Gastrocnemius medialis (tissue), 4 donors: ENCODE measurements at regions not wholly inside any gene's neighbourhood (a gene's known extent, or its start where the extent isn't known, plus 50 kb on each side); places are given as distances from the start of the nearest gene placed in this dataset.

Experiments used
- POLR2A ChIP-seq, 2 donors: fragments of 450-650 bp; IDR thresholded peaks; one replicate each; pipeline ENCODE4 v1.6.1; 2017; ENCODE audit warnings: antibody characterized with exemption in 2 of 2, mild to moderate bottlenecking in 2 of 2, moderate library complexity in 2 of 2
- TF ChIP-seq, protein P1 (sequence below), 5 experiments: fragments of 450-650 bp in 3 of 5; fragments of 200-600 bp in 2 of 5; sonication (generic) in 2 of 5; IDR thresholded peaks in 4 of 5; conservative IDR thresholded peaks in 1 of 5; 1 replicate in 4 of 5; 2 replicates in 1 of 5; pipeline ENCODE4 v1.5.1; 2016 to 2019; ENCODE audit warnings: antibody characterized with exemption in 5 of 5, mild to moderate bottlenecking in 3 of 5, moderate library complexity in 3 of 5

DNA sequence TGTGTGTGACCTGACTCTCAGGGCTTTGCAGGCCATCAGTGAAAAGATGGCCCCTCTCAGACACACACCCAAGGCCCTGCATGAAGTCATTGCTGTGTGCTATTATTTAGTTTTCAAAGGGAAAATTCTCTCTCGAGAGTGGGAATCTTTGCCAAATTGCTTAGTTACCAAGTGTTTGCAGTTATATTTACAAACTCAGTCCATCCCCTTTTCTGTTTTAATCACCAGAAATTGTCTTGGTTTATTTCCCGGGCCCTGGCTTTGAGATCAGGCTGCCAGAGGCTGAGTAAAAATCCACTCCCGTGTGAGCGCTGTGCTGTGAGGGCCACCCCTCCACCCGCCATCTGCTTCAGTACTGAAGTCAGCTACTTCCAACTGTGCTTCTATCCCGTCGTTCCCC is 163.1 kb downstream of the SOD2 start:
- TF ChIP-seq, protein P1, sequence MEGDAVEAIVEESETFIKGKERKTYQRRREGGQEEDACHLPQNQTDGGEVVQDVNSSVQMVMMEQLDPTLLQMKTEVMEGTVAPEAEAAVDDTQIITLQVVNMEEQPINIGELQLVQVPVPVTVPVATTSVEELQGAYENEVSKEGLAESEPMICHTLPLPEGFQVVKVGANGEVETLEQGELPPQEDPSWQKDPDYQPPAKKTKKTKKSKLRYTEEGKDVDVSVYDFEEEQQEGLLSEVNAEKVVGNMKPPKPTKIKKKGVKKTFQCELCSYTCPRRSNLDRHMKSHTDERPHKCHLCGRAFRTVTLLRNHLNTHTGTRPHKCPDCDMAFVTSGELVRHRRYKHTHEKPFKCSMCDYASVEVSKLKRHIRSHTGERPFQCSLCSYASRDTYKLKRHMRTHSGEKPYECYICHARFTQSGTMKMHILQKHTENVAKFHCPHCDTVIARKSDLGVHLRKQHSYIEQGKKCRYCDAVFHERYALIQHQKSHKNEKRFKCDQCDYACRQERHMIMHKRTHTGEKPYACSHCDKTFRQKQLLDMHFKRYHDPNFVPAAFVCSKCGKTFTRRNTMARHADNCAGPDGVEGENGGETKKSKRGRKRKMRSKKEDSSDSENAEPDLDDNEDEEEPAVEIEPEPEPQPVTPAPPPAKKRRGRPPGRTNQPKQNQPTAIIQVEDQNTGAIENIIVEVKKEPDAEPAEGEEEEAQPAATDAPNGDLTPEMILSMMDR (IDR thresholded peaks at IDR 0.05 in 4 of 5, conservative IDR thresholded peaks at IDR 0.05 in 1 of 5): no peak
- TF ChIP-seq POLR2A (IDR thresholded peaks at IDR 0.05): no peak
